Subcutaneous abdominal adipose tissue (tissue), 5 donors: ENCODE measurements at regions not wholly inside any gene's neighbourhood (a gene's known extent, or its start where the extent isn't known, plus 50 kb on each side); places are given as distances from the start of the nearest gene placed in this dataset.

Experiments used
- H3K27ac ChIP-seq: one replicate; pipeline ENCODE4 v1.7.0; 2013; ENCODE audit warnings: low read depth, mild to moderate bottlenecking, inconsistent platforms, low read length, moderate library complexity
- H3K27me3 ChIP-seq, 5 donors: one replicate each; pipeline ENCODE4 v1.7.0; 2013; ENCODE audit warnings: low read length in 5 of 5, inconsistent platforms in 1 of 5; ENCODE audit not compliant: control insufficient read depth in 5 of 5, insufficient read depth in 4 of 5
- H3K36me3 ChIP-seq, 5 donors: one replicate each; pipeline ENCODE4 v1.7.0; 2013; ENCODE audit warnings: low read length in 5 of 5; ENCODE audit not compliant: control insufficient read depth in 5 of 5, insufficient read depth in 5 of 5
- H3K4me1 ChIP-seq, 5 donors: one replicate each; pipeline ENCODE4 v1.7.0; 2013; ENCODE audit warnings: low read length in 5 of 5, mild to moderate bottlenecking in 3 of 5, moderate library complexity in 1 of 5; ENCODE audit not compliant: control insufficient read depth in 5 of 5, insufficient read depth in 5 of 5
- H3K4me3 ChIP-seq, 5 donors: one replicate each; pipeline ENCODE4 v1.7.0; 2013; ENCODE audit warnings: low read length in 5 of 5, low read depth in 1 of 5
- H3K9ac ChIP-seq, 5 donors: one replicate each; pipeline ENCODE4 v1.7.0; 2013; ENCODE audit warnings: low read length in 5 of 5, mild to moderate bottlenecking in 4 of 5, moderate library complexity in 3 of 5
- H3K9me3 ChIP-seq, 5 donors: one replicate each; pipeline ENCODE4 v1.7.0; 2013; ENCODE audit warnings: low read length in 5 of 5; ENCODE audit not compliant: control insufficient read depth in 5 of 5
- donor health status: healthy.
- donor health status: healthy.
- donor health status: healthy.
- donor health status: healthy.
- donor health status: healthy.

- Histone ChIP-seq H3K27ac (no peak overlapping the region), H3K36me3 (no peaks in the 10 kb centered on the region), H3K27me3 (no peaks in the 10 kb centered on the region), H3K4me1 (peaks cover 0 to 34% (median 31%) of the 10 kb centered on the region in 5 donors), H3K9ac (no peak overlapping the region), H3K9me3 (no peaks in the 10 kb centered on the region), H3K4me3 (no peak overlapping the region)
These were observed 284.8 kb downstream of the HLX start for GRCh38 chr1:221164029-221164428.

- no peak overlapping the region for H3K27ac ChIP-seq
- no peak overlapping the region for H3K9ac ChIP-seq
- H3K4me3 ChIP-seq: no peak overlapping the region
- H3K4me1 ChIP-seq: peaks cover 0 to 34% (median 31%) of the 10 kb centered on the region in 5 donors
- no peaks in the 10 kb centered on the region for H3K27me3 ChIP-seq
- no peaks in the 10 kb centered on the region for H3K36me3 ChIP-seq
- no peaks in the 10 kb centered on the region for H3K9me3 ChIP-seq
These were observed 286.0 kb downstream of the HLX start for GRCh38 chr1:221164951-221165838.

- no peak overlapping the region for H3K9ac ChIP-seq
- H3K4me3 ChIP-seq: no peak overlapping the region
- no peaks in the 10 kb centered on the region for H3K36me3 ChIP-seq
- no peak overlapping the region for H3K27ac ChIP-seq
- H3K27me3 ChIP-seq: no peaks in the 10 kb centered on the region
- H3K4me1 ChIP-seq: peaks cover 0 to 33% (median 31%) of the 10 kb centered on the region in 5 donors
- H3K9me3 ChIP-seq: no peaks in the 10 kb centered on the region
These were observed 286.7 kb downstream of the HLX start for GRCh38 chr1:221165839-221166500.

- H3K4me3 ChIP-seq: no peak overlapping the region
These were observed 287.5 kb downstream of the HLX start for GRCh38 chr1:221166559-221167318.

GRCh38 chr1:221169447-221169889 lies 290.2 kb downstream of the HLX start:
- Histone ChIP-seq H3K4me1 (peaks cover 0 to 27% (median 18%) of the 10 kb centered on the region in 5 donors), H3K27me3 (no peaks in the 10 kb centered on the region), H3K27ac (no peak overlapping the region), H3K4me3 (no peak overlapping the region), H3K36me3 (no peaks in the 10 kb centered on the region), H3K9ac (no peak overlapping the region), H3K9me3 (peaks cover 0 to 7% (median 0%) of the 10 kb centered on the region in 5 donors)

More at GRCh38 chr1:221166559-221167318, 287.5 kb downstream of the HLX start:
- Histone ChIP-seq H3K27me3 (no peaks in the 10 kb centered on the region), H3K9ac (no peak overlapping the region), H3K36me3 (no peaks in the 10 kb centered on the region), H3K27ac (no peak overlapping the region), H3K9me3 (peaks cover 0 to 4% (median 0%) of the 10 kb centered on the region in 5 donors), H3K4me1 (peaks cover 0 to 26% (median 25%) of the 10 kb centered on the region in 5 donors)

GRCh38 chr1:221170171-221170570 lies 290.9 kb downstream of the HLX start:
- no peak overlapping the region for H3K9ac ChIP-seq
- no peaks in the 10 kb centered on the region for H3K27me3 ChIP-seq
- H3K9me3 ChIP-seq: peaks cover 0 to 7% (median 0%) of the 10 kb centered on the region in 5 donors
- H3K4me3 ChIP-seq: no peak overlapping the region
- no peak overlapping the region for H3K27ac ChIP-seq
- H3K36me3 ChIP-seq: no peaks in the 10 kb centered on the region
- peaks cover 0 to 31% (median 17%) of the 10 kb centered on the region in 5 donors for H3K4me1 ChIP-seq

GRCh38 chr1:221171768-221172167 lies 292.5 kb downstream of the HLX start:
- Histone ChIP-seq H3K9ac (no peak overlapping the region), H3K36me3 (no peaks in the 10 kb centered on the region), H3K27me3 (no peaks in the 10 kb centered on the region)

GRCh38 chr1:221172841-221173240 lies 293.6 kb downstream of the HLX start:
- Histone ChIP-seq H3K4me3 (no peak overlapping the region), H3K27me3 (no peaks in the 10 kb centered on the region), H3K36me3 (no peaks in the 10 kb centered on the region), H3K9me3 (peaks cover 0 to 7% (median 0%) of the 10 kb centered on the region in 5 donors), H3K4me1 (peaks cover 0 to 16% (median 5%) of the 10 kb centered on the region in 5 donors), H3K27ac (no peak overlapping the region), H3K9ac (no peak overlapping the region)

More at GRCh38 chr1:221171768-221172167, 292.5 kb downstream of the HLX start:
- peaks cover 0 to 20% (median 9%) of the 10 kb centered on the region in 5 donors for H3K4me1 ChIP-seq
- peaks cover 0 to 7% (median 0%) of the 10 kb centered on the region in 5 donors for H3K9me3 ChIP-seq
- H3K4me3 ChIP-seq: no peak overlapping the region
- H3K27ac ChIP-seq: no peak overlapping the region

GRCh38 chr1:221174330-221174993 lies 295.2 kb downstream of the HLX start:
- Histone ChIP-seq H3K9ac (no peak overlapping the region), H3K27me3 (no peaks in the 10 kb centered on the region), H3K27ac (no peak overlapping the region)

More at GRCh38 chr1:221174330-221174993, 295.2 kb downstream of the HLX start:
- H3K4me3 ChIP-seq: no peak overlapping the region
- H3K9me3 ChIP-seq: peaks cover 0 to 7% (median 0%) of the 10 kb centered on the region in 5 donors
- no peaks in the 10 kb centered on the region for H3K36me3 ChIP-seq
- H3K4me1 ChIP-seq: peaks cover 0 to 12% (median 5%) of the 10 kb centered on the region in 5 donors
